ENCODE measurements at regions not wholly inside any gene's neighbourhood (a gene's known extent, or its start where the extent isn't known, plus 50 kb on each side); places are given as distances from the start of the nearest gene placed in this dataset.

DNA sequence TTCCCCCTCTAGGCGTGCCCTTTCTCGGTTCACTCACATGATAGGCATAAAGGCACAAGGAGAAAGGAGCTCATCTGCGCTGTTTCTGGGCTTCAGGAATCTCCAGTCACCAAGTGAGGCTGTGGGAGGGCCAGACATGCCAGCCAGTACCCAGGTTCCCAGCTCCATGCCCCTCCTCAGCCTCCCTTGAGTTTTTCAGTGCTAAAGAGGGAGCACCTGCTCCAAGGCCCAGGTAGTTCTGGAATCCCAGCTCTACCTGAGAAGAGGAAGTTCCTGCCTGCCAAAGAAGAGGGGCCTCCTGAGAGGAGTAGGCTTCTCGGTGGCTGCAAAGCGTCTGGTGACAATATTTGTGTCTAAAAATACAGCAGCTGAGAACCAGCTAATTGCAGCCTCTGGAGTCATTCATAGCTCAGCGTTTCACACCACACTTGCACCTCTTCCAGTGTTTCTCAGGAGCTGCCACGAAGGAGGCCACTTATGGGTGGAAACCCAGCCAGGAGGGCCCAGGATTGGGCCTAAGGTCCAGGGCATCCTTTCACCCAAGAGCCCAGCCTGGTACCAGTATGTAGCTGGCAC lies 197.4 kb downstream of the TRIM29 start:
- Histone ChIP-seq H3K79me1 (ENCODE audit: insufficient read depth, low read depth, low read length, poor library complexity, severe bottlenecking) (no peaks in the 10 kb centered on the region), H3K9ac (ENCODE audit: extremely low read depth, insufficient read length, low read length) (no peak overlapping the region), H3K23ac (ENCODE audit: insufficient read length, low read depth, low read length) (no peak overlapping the region), H3K79me2 (ENCODE audit: insufficient read depth, low read length) (no peaks in the 10 kb centered on the region), H2BK5ac (ENCODE audit: insufficient read length, low read length) (no peak overlapping the region), H3T11ph (ENCODE audit: low read length) (no peak overlapping the region), H2BK20ac (ENCODE audit: low read depth, low read length, poor library complexity, severe bottlenecking) (no peak overlapping the region), H2AFZ (ENCODE audit: low read length) (no peak overlapping the region), H4K8ac (replicated peaks; ENCODE audit: insufficient read length, low read depth, low read length) (no peak overlapping the region), H3K56ac (ENCODE audit: insufficient read length, low read depth, low read length) (no peak overlapping the region), H3K9me3 (ENCODE audit: control insufficient read depth, low read depth, low read length) (no peaks in the 10 kb centered on the region), H3K14ac (ENCODE audit: insufficient read depth, low read length) (no peak overlapping the region), H4K20me1 (ENCODE audit: control insufficient read depth, insufficient read depth, insufficient read length) (no peaks in the 10 kb centered on the region), H3K27me3 (ENCODE audit: insufficient read depth, low read length) (no peaks in the 10 kb centered on the region), H3K18ac (ENCODE audit: insufficient read length, low read depth, low read length) (no peak overlapping the region), H3K4ac (ENCODE audit: low read depth, low read length) (no peak overlapping the region), H4K5ac (ENCODE audit: insufficient read length, low read depth, low read length) (no peak overlapping the region), H2BK120ac (ENCODE audit: low read depth, low read length, poor library complexity, severe bottlenecking) (no peak overlapping the region), H2BK12ac (ENCODE audit: insufficient read length, low read depth, low read length) (no peak overlapping the region), H2AK5ac (ENCODE audit: insufficient read length, low read length) (no peak overlapping the region), H4K91ac (ENCODE audit: insufficient read length, low read depth, low read length) (no peak overlapping the region), H3K23me2 (ENCODE audit: insufficient read length, low read depth, low read length, poor library complexity, severe bottlenecking) (no peaks in the 10 kb centered on the region), H3K4me1 (ENCODE audit: insufficient read depth, low read length) (peaks cover 7% of the 10 kb centered on the region; the same call in 1 of the 2 replicates), H2BK15ac (ENCODE audit: low read depth, low read length) (no peak overlapping the region), H3K4me2 (ENCODE audit: insufficient read depth, insufficient read length, low read length) (no peak overlapping the region), H3K27ac (ENCODE audit: insufficient read length, low read depth, low read length) (no peak overlapping the region)
- Mint-ChIP-seq H3K36me3 (ENCODE audit: insufficient read depth in 1 of 3, low read depth in 3 of 3) (no peaks in the 10 kb centered on the region), H3K27ac (no peak overlapping the region), H3K4me1 (peaks cover 36 to 46% of the 10 kb centered on the region in 2 experiments), H3K4me3 (no peak overlapping the region), H3K27me3 (ENCODE audit: low read depth) (peaks cover 22% of the 10 kb centered on the region), H3K9me3 (no peaks in the 10 kb centered on the region)
- no peak for DNase-seq
- TF ChIP-seq CTCF (conservative IDR thresholded peaks at IDR 0.05), result no peak
- no CpG with 5 or more reads among the region's 7 CpGs for WGBS (ENCODE audit: extremely low coverage, insufficient read length, low lambda C conversion rate)
